OCI-LY1 (cell line): ENCODE measurements at regions not wholly inside any gene's neighbourhood (a gene's known extent, or its start where the extent isn't known, plus 50 kb on each side); places are given as distances from the start of the nearest gene placed in this dataset.

Experiments used
- CTCF ChIP-seq: fragments of 200-600 bp; sonication (generic), shearing (Covaris generic); IDR thresholded peaks from 2 replicates; pipeline ENCODE4 v1.5.1; 2017; ENCODE audit warnings: mild to moderate bottlenecking, antibody characterized with exemption, low read length, moderate library complexity, mixed read lengths
- EZH2 ChIP-seq: fragments of 200-600 bp; sonication (generic), shearing (Covaris generic); IDR thresholded peaks from 2 replicates; pipeline ENCODE4 v1.8.0; 2017; ENCODE audit warnings: borderline replicate concordance, mixed run types, mild to moderate bottlenecking, antibody characterized with exemption, low read length, moderate library complexity, mixed read lengths

DNA sequence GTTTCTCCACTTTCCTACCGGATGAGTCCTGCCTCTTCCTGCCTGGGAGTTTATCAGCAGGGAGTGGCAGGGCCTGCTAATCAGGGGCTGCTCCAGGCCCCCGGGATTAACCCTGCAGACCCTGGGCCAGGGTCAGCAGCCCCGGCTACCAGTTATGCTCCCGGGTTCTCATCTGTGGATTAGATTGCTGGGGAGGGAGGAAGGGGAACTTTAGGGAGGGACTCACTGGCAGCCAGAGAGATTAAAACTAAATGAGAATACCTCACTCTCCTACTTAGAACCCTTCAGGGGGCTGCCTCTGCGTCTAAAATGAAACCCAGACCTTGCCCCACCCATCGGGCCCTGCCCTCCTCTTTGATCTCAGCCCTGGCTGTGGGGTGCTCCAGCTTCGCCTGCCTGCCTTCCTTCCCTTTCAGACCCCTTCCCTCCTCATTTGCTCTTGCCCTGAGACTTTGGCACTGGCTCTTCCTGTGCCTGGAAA is 130.5 kb upstream of the HAND1 start:
- no peak for TF ChIP-seq CTCF
- TF ChIP-seq EZH2, result no peak
